ENCODE measurements at regions not wholly inside any gene's neighbourhood (a gene's known extent, or its start where the extent isn't known, plus 50 kb on each side); places are given as distances from the start of the nearest gene placed in this dataset.

- no peak for TF ChIP-seq CTCF (IDR thresholded peaks at IDR 0.05; ENCODE audit: insufficient read depth, low read length)
- no peak for DNase-seq (ENCODE audit: low read depth)
- H3K4me3 ChIP-seq (ENCODE audit: low read depth, low read length) = no peak overlapping the region
These were observed 110.7 kb upstream of the CITED2 start for GRCh38 chr6:139485185-139485584.

- TF ChIP-seq CTCF (IDR thresholded peaks at IDR 0.05; ENCODE audit: insufficient read depth, low read length) = no peak
- DNase-seq (ENCODE audit: low read depth) = no peak
- no peak overlapping the region for H3K4me3 ChIP-seq (ENCODE audit: low read depth, low read length)
These were observed 108.6 kb upstream of the CITED2 start for GRCh38 chr6:139483079-139483478.

- no peak for DNase-seq (ENCODE audit: low read depth)
- no peak overlapping the region for H3K4me3 ChIP-seq (ENCODE audit: low read depth, low read length)
- TF ChIP-seq CTCF (IDR thresholded peaks at IDR 0.05; ENCODE audit: insufficient read depth, low read length) = no peak
These were observed 107.8 kb upstream of the CITED2 start for GRCh38 chr6:139482287-139482686.

GRCh38 chr6:139480356-139481165, 106.1 kb upstream of the CITED2 start:
- no peak for DNase-seq (ENCODE audit: low read depth)
- TF ChIP-seq CTCF (IDR thresholded peaks at IDR 0.05; ENCODE audit: insufficient read depth, low read length) = no peak
- H3K4me3 ChIP-seq (ENCODE audit: low read depth, low read length) = no peak overlapping the region

- no peak overlapping the region for H3K4me3 ChIP-seq (ENCODE audit: low read depth, low read length)
- TF ChIP-seq CTCF (IDR thresholded peaks at IDR 0.05; ENCODE audit: insufficient read depth, low read length) = no peak
- DNase-seq (ENCODE audit: low read depth) = no peak
These were observed 105.2 kb upstream of the CITED2 start for GRCh38 chr6:139479433-139480222.

GRCh38 chr6:139475646-139476045, 101.2 kb upstream of the CITED2 start:
- DNase-seq (ENCODE audit: low read depth) = no peak
- no peak overlapping the region for H3K4me3 ChIP-seq (ENCODE audit: low read depth, low read length)
- TF ChIP-seq CTCF (IDR thresholded peaks at IDR 0.05; ENCODE audit: insufficient read depth, low read length) = no peak
